H1 (cell line): ENCODE measurements at regions not wholly inside any gene's neighbourhood (a gene's known extent, or its start where the extent isn't known, plus 50 kb on each side); places are given as distances from the start of the nearest gene placed in this dataset.
A peak's percentile ranks its signal among the peaks of the same experiment; 100 is the strongest.
"Not testable (repeated sequence)": the region's sequence is repeated elsewhere in the genome, so short reads cannot be mapped to it uniquely, and the experiment has no call there.

Source experiments
- CTCF ChIA-PET: fragments of 300-600 bp; sonication (Branson Sonifier 250); formaldehyde crosslinking; loops from one replicate; lab custom pipeline; 2021; ENCODE audit not compliant: partially characterized antibody; lab: Charles Lee
- POLR2A ChIA-PET: fragments of 300-600 bp; sonication (Branson Sonifier 250); formaldehyde crosslinking; loops from one replicate; lab custom pipeline; 2021; ENCODE audit warnings: inconsistent platforms; ENCODE audit not compliant: partially characterized antibody; lab: Charles Lee
- DNase-seq, 2 experiments: peaks; one replicate each; pipeline versions ENCODE4 v3.0.0 to v3.0.0-alpha.2; 2010 to 2022; ENCODE audit warnings: low spot score in 2 of 2, low read depth in 1 of 2, mixed read lengths in 1 of 2
- FAIRE-seq: peaks from 2 replicates; lab custom pipeline; 2011; peaks lifted over from hg19 to GRCh38; lab: Jason Lieb, UNC
- H2AFZ ChIP-seq: 2 replicates; pipeline ENCODE4 v1.8.1; 2012; ENCODE audit warnings: low read length, inconsistent platforms
- H2AK5ac ChIP-seq: 2 replicates; pipeline ENCODE4 v1.6.1; 2013; ENCODE audit warnings: low read depth, low read length
- H2BK120ac ChIP-seq: replicated peaks from 2 replicates; pipeline ENCODE3; 2013; ENCODE audit warnings: low read depth, low read length, inconsistent platforms
- H2BK12ac ChIP-seq: 2 replicates; pipeline ENCODE4 v1.6.1; 2013; ENCODE audit warnings: low read depth, low read length
- H2BK15ac ChIP-seq: 2 replicates; pipeline ENCODE4 v1.6.1; 2013; ENCODE audit warnings: low read length
- H2BK20ac ChIP-seq: 2 replicates; pipeline ENCODE4 v1.6.1; 2013; ENCODE audit warnings: low read length
- H2BK5ac ChIP-seq: 2 replicates; pipeline ENCODE4 v1.6.1; 2013; ENCODE audit warnings: low read depth, low read length
- H3K14ac ChIP-seq: 2 replicates; pipeline ENCODE4 v1.6.1; 2013; ENCODE audit warnings: inconsistent platforms; ENCODE audit not compliant: insufficient read length
- H3K18ac ChIP-seq: 2 replicates; pipeline ENCODE4 v1.6.1; 2013; ENCODE audit warnings: low read length; ENCODE audit errors: extremely low read depth
- H3K23ac ChIP-seq: 2 replicates; pipeline ENCODE4 v1.6.1; 2013; ENCODE audit warnings: inconsistent platforms; ENCODE audit not compliant: insufficient read length
- H3K23me2 ChIP-seq: 2 replicates; pipeline ENCODE4 v1.6.1; 2013; ENCODE audit warnings: low read depth, low read length
- H3K27ac ChIP-seq: 2 replicates; pipeline ENCODE4 v1.6.1; 2011; ENCODE audit warnings: low read depth, low read length, inconsistent platforms
- H3K27me3 ChIP-seq, 4 experiments: replicated peaks in 1 of 4; 1 replicate in 1 of 4; 2 replicates in 3 of 4; pipeline versions ENCODE4 v1.6.1 to v1.8.1; 2011 to 2013; ENCODE audit warnings: low read length in 3 of 4, mild to moderate bottlenecking in 3 of 4, inconsistent platforms in 2 of 4, mixed read lengths in 2 of 4, moderate library complexity in 1 of 4; ENCODE audit not compliant: control insufficient read depth in 3 of 4, insufficient read depth in 3 of 4; ENCODE audit errors: extremely low read depth in 1 of 4
- H3K36me3 ChIP-seq, 4 experiments: 2 replicates each; pipeline versions ENCODE4 v1.6.1 to v1.8.1; 2011 to 2013; ENCODE audit warnings: mild to moderate bottlenecking in 4 of 4, low read length in 3 of 4, moderate library complexity in 2 of 4, control low read depth in 1 of 4, inconsistent platforms in 1 of 4; ENCODE audit not compliant: insufficient read depth in 4 of 4, control insufficient read depth in 2 of 4
- H3K4ac ChIP-seq: replicated peaks from 2 replicates; pipeline ENCODE3; 2013; ENCODE audit warnings: low read length, low read depth, mixed read lengths, inconsistent platforms; ENCODE audit not compliant: insufficient read length
- H3K4me1 ChIP-seq, 4 experiments: replicated peaks in 1 of 4; 1 replicate in 1 of 4; 2 replicates in 3 of 4; pipeline versions ENCODE4 v1.6.1 to v1.8.1; 2011 to 2013; ENCODE audit warnings: low read length in 3 of 4, inconsistent platforms in 2 of 4, mixed read lengths in 1 of 4; ENCODE audit not compliant: insufficient read depth in 4 of 4, control insufficient read depth in 3 of 4
- H3K4me2 ChIP-seq, 2 experiments: 2 replicates each; pipeline versions ENCODE4 v1.6.1 to v1.8.1; 2011 to 2013; ENCODE audit warnings: low read depth in 2 of 2, low read length in 2 of 2, control low read depth in 1 of 2, inconsistent platforms in 1 of 2, mild to moderate bottlenecking in 1 of 2; ENCODE audit not compliant: insufficient read depth in 1 of 2
- H3K4me3 ChIP-seq, 4 experiments: fragments of 200-600, 300-600 bp in 1 of 4; sonication (generic), shearing (Covaris generic), sonication (Bioruptor Twin) in 1 of 4; 2 replicates each; pipeline versions ENCODE4 v1.5.1 to v1.8.1; 2011 to 2016; ENCODE audit warnings: low read length in 4 of 4, low read depth in 3 of 4, control low read depth in 2 of 4, inconsistent platforms in 2 of 4, mild to moderate bottlenecking in 2 of 4, mixed read lengths in 1 of 4, moderate library complexity in 1 of 4; ENCODE audit not compliant: insufficient read depth in 2 of 4; ENCODE audit errors: extremely low read depth in 1 of 4
- H3K56ac ChIP-seq: replicated peaks from 2 replicates; pipeline ENCODE3; 2013; ENCODE audit warnings: low read depth, mild to moderate bottlenecking, mixed read lengths, low read length, inconsistent platforms; ENCODE audit not compliant: insufficient read length
- H3K79me1 ChIP-seq: 2 replicates; pipeline ENCODE4 v1.6.1; 2013; ENCODE audit warnings: low read depth, low read length, control low read depth
- H3K79me2 ChIP-seq, 2 experiments: 2 replicates each; pipeline versions ENCODE4 v1.6.1 to v1.8.1; 2012 to 2013; ENCODE audit warnings: low read length in 2 of 2, mild to moderate bottlenecking in 2 of 2, inconsistent platforms in 1 of 2; ENCODE audit not compliant: insufficient read depth in 2 of 2, control insufficient read depth in 1 of 2
- H3K9ac ChIP-seq, 4 experiments: replicated peaks in 1 of 4; 1 replicate in 1 of 4; 2 replicates in 3 of 4; pipeline versions ENCODE4 v1.6.1 to v1.8.1; 2011 to 2013; ENCODE audit warnings: low read depth in 3 of 4, low read length in 3 of 4, control low read depth in 2 of 4, mild to moderate bottlenecking in 2 of 4, moderate library complexity in 2 of 4, inconsistent platforms in 1 of 4; ENCODE audit errors: extremely low read depth in 1 of 4
- H3K9me3 ChIP-seq, 2 experiments: 2 replicates each; pipeline versions ENCODE4 v1.6.1 to v1.8.1; 2012 to 2013; ENCODE audit warnings: mild to moderate bottlenecking in 2 of 2, moderate library complexity in 2 of 2, control low read depth in 1 of 2, inconsistent platforms in 1 of 2, low read depth in 1 of 2, low read length in 1 of 2, mixed read lengths in 1 of 2; ENCODE audit not compliant: insufficient read depth in 2 of 2
- H4K20me1 ChIP-seq, 2 experiments: replicated peaks in 1 of 2; 2 replicates each; pipeline versions ENCODE3 to v1.8.1; 2011 to 2013; ENCODE audit warnings: inconsistent platforms in 2 of 2, low read length in 2 of 2, mild to moderate bottlenecking in 1 of 2; ENCODE audit not compliant: insufficient read depth in 2 of 2, control insufficient read depth in 1 of 2
- H4K5ac ChIP-seq: 2 replicates; pipeline ENCODE4 v1.6.1; 2013; ENCODE audit warnings: low read length, low read depth, mixed read lengths, inconsistent platforms; ENCODE audit not compliant: insufficient read length
- H4K8ac ChIP-seq: 2 replicates; pipeline ENCODE4 v1.8.0; 2013; ENCODE audit warnings: mild to moderate bottlenecking, moderate library complexity, low read length, inconsistent platforms; ENCODE audit not compliant: insufficient read depth; ENCODE audit errors: extremely low read depth
- H4K91ac ChIP-seq: replicated peaks from 2 replicates; pipeline ENCODE3; 2013; ENCODE audit warnings: low read length, mixed read lengths, inconsistent platforms; ENCODE audit not compliant: insufficient read length
- CEBPB ChIP-seq: IDR thresholded peaks from 2 replicates; pipeline ENCODE4 v1.6.1; 2012; ENCODE audit warnings: low read depth, low read length
- WGBS, 2 experiments: shearing (Covaris generic) in 1 of 2; methylation state at CpG; one replicate each; pipeline versions ENCODE4 v1.1.6 to v1.1.7; 2013 to 2015; ENCODE audit warnings: low lambda C conversion rate in 2 of 2, mixed read lengths in 2 of 2, inconsistent platforms in 1 of 2, low coverage in 1 of 2, missing lambda C conversion rate in 1 of 2; ENCODE audit not compliant: insufficient replicate concordance in 2 of 2, insufficient coverage in 1 of 2, insufficient read length in 1 of 2; ENCODE audit errors: extremely low coverage in 1 of 2, missing lambda C conversion rate in 1 of 2; 5-methylcytosine and 5-hydroxymethylcytosine counted together

DNA sequence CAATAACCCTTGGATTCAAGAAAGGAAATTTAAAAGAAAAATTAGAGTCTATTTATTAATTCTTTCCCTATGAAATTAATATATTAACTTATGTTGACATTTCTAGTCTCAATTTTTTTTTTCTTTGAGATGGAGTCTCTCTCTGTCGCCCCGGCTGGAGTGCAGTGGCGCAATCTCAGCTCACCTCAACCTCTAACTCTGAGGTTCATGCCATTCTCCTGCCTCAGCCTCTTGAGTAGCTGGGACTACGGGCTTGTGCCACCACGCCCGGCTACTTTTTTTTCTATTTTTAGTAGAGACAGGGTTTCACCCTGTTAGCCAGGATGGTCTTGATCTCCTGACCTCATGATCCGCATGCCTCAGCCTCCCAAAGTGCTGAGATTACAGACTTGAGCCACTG, 411.7 kb upstream of the GRAMD2B start:
- not testable (repeated sequence) for H2AFZ ChIP-seq, FAIRE-seq, H3K14ac ChIP-seq, H3K23me2 ChIP-seq, H3K36me3 ChIP-seq, H2BK15ac ChIP-seq, H3K27ac ChIP-seq, H4K91ac ChIP-seq, H3K27me3 ChIP-seq, H3K18ac ChIP-seq, H4K20me1 ChIP-seq, H2BK20ac ChIP-seq, H3K4me2 ChIP-seq, H3K9me3 ChIP-seq
- WGBS, 2 experiments = 93% methylated on average over 7 of the region's 7 CpGs; no CpG with 5 or more reads in 1 of the 2 experiments
- 0 out of 2 replicates have a peak, but pooled peaks have one; percentile 3 for TF ChIP-seq CEBPB
- TF ChIP-seq, all 59 proteins: peak for 1; not testable (repeated sequence) for 58
- ChIA-PET POLR2A (interaction anchor here (1.3 kb wide), 1 partner anchor 28 kb away, joined by 3 read pairs; no protein-coding TSS in a partner anchor), CTCF (interaction anchor here (0.9 kb wide), 1 partner anchor 37 kb away, joined by 3 read pairs; no protein-coding TSS in a partner anchor)
- H2AK5ac ChIP-seq, H3K9ac ChIP-seq, H4K8ac ChIP-seq, H2BK5ac ChIP-seq, H3K79me2 ChIP-seq, H2BK120ac ChIP-seq, DNase-seq, H2BK12ac ChIP-seq, H3K4ac ChIP-seq, H3K23ac ChIP-seq, H3K79me1 ChIP-seq, H3K4me3 ChIP-seq, H3K56ac ChIP-seq, H4K5ac ChIP-seq: not testable (repeated sequence)
- peaks cover 0 to 12% (median 3%) of the 10 kb centered on the region in 4 experiments; a peak in 3 of 7 replicates for H3K4me1 ChIP-seq
